Prostate gland (tissue), 2 donors: ENCODE measurements at regions not wholly inside any gene's neighbourhood (a gene's known extent, or its start where the extent isn't known, plus 50 kb on each side); places are given as distances from the start of the nearest gene placed in this dataset.

Source experiments
- DNase-seq: peaks from one replicate; pipeline ENCODE4 v3.0.0-alpha.2; 2019; ENCODE audit warnings: low spot score
- H3K27ac ChIP-seq, 2 donors: fragments of 200-600 bp; sonication (generic); 2 replicates each; pipeline ENCODE4 v1.5.1; 2017 to 2019
- H3K27me3 ChIP-seq: fragments of 200-600 bp; sonication (generic); replicated peaks from 2 replicates; pipeline ENCODE4 v1.5.1; 2019; ENCODE audit not compliant: insufficient read depth
- H3K36me3 ChIP-seq, 2 donors: fragments of 200-600 bp; sonication (generic); 1 replicate in 1 of 2; 2 replicates in 1 of 2; pipeline versions ENCODE4 v1.5.1 to v1.8.1; 2017 to 2019
- H3K4me1 ChIP-seq: fragments of 200-600 bp; sonication (generic); replicated peaks from 2 replicates; pipeline ENCODE4 v1.5.1; 2019
- H3K4me3 ChIP-seq, 2 donors: fragments of 200-600 bp; sonication (generic); 2 replicates each; pipeline ENCODE4 v1.5.1; 2017 to 2019
- H3K9me3 ChIP-seq: fragments of 200-600 bp; sonication (generic); 2 replicates; pipeline ENCODE4 v1.5.1; 2017
- POLR2A ChIP-seq: fragments of 450-650 bp; IDR thresholded peaks from one replicate; pipeline ENCODE4 v1.6.1; 2016; ENCODE audit warnings: antibody characterized with exemption, mild to moderate bottlenecking
- POLR2AphosphoS5 ChIP-seq: sonication (generic); formaldehyde crosslinking; IDR thresholded peaks from one replicate; pipeline ENCODE4 v1.6.1; 2017; ENCODE audit warnings: antibody characterized with exemption
- WGBS: methylation state at CpG from one replicate; pipeline ENCODE4 v1.1.5; 2018; 5-methylcytosine and 5-hydroxymethylcytosine counted together
- intact Hi-C: fragments of 100-400 bp; cut with DNase I; formaldehyde crosslinking; loops from one replicate; pipeline ENCODE4 v1.14.2; 2022
- TF ChIP-seq, protein P1 (sequence below), 4 experiments: fragments of 200-600 bp in 2 of 4; fragments of 450-650 bp in 2 of 4; sonication (generic) in 2 of 4; IDR thresholded peaks; 1 replicate in 3 of 4; 2 replicates in 1 of 4; pipeline ENCODE4 v1.5.1; 2016 to 2019; ENCODE audit warnings: antibody characterized with exemption in 4 of 4, mild to moderate bottlenecking in 2 of 4, moderate library complexity in 2 of 4

- Histone ChIP-seq H3K9me3 (no peaks in the 10 kb centered on the region), H3K27ac (no peak overlapping the region), H3K4me3 (no peak overlapping the region), H3K27me3 (no peaks in the 10 kb centered on the region), H3K36me3 (no peaks in the 10 kb centered on the region), H3K4me1 (no peaks in the 10 kb centered on the region)
- no peak for DNase-seq
- intact Hi-C loops: no loop called here
- TF ChIP-seq POLR2AphosphoS5: no peak
- TF ChIP-seq, protein P1, sequence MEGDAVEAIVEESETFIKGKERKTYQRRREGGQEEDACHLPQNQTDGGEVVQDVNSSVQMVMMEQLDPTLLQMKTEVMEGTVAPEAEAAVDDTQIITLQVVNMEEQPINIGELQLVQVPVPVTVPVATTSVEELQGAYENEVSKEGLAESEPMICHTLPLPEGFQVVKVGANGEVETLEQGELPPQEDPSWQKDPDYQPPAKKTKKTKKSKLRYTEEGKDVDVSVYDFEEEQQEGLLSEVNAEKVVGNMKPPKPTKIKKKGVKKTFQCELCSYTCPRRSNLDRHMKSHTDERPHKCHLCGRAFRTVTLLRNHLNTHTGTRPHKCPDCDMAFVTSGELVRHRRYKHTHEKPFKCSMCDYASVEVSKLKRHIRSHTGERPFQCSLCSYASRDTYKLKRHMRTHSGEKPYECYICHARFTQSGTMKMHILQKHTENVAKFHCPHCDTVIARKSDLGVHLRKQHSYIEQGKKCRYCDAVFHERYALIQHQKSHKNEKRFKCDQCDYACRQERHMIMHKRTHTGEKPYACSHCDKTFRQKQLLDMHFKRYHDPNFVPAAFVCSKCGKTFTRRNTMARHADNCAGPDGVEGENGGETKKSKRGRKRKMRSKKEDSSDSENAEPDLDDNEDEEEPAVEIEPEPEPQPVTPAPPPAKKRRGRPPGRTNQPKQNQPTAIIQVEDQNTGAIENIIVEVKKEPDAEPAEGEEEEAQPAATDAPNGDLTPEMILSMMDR (IDR thresholded peaks at IDR 0.05): no peak
- WGBS: 100% methylated on average over 1 of the region's 1 CpG
Observed at GRCh38 chr2:58631986-58632385, 390.9 kb upstream of the FANCL start.

- Histone ChIP-seq H3K4me3 (no peak overlapping the region), H3K36me3 (no peaks in the 10 kb centered on the region), H3K4me1 (no peaks in the 10 kb centered on the region), H3K27me3 (no peaks in the 10 kb centered on the region), H3K27ac (no peak overlapping the region), H3K9me3 (no peaks in the 10 kb centered on the region)
- TF ChIP-seq, protein P1 (IDR thresholded peaks at IDR 0.05): no peak
- no peak for TF ChIP-seq POLR2AphosphoS5
- no peak for TF ChIP-seq POLR2A
- WGBS: 70% methylated on average over 4 of the region's 4 CpGs
- intact Hi-C loops: no loop called here
- DNase-seq: no peak
Observed at GRCh38 chr2:58629545-58630119, 388.5 kb upstream of the FANCL start.

DNA sequence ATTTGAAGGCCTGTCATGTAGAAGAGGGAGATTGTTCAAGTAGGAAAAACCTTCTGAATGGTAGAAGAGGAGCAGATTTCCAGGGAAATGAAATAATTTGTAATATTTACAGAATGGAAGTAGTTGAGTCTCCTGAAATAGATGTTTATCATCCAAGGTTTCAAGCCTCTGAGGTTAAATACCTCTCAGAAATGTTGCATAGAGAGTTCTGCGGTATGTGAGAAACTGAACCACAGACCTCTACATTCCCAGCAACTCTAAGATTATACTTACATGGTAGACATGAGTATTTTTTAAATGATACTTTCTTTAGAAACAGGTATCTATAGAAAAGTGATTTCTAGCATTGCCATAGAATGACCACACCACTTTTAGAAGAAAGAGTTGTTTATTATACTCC is 379.8 kb upstream of the FANCL start:
- Histone ChIP-seq H3K27me3 (no peaks in the 10 kb centered on the region), H3K4me3 (no peak overlapping the region), H3K36me3 (no peaks in the 10 kb centered on the region), H3K4me1 (no peaks in the 10 kb centered on the region), H3K27ac (no peak overlapping the region), H3K9me3 (no peaks in the 10 kb centered on the region)
- intact Hi-C loops: no loop called here
- 93% methylated on average over 1 of the region's 1 CpG for WGBS
- TF ChIP-seq, protein P1 (IDR thresholded peaks at IDR 0.05): no peak
- TF ChIP-seq POLR2AphosphoS5 (no peak), POLR2A (no peak)
- DNase-seq: no peak

DNA sequence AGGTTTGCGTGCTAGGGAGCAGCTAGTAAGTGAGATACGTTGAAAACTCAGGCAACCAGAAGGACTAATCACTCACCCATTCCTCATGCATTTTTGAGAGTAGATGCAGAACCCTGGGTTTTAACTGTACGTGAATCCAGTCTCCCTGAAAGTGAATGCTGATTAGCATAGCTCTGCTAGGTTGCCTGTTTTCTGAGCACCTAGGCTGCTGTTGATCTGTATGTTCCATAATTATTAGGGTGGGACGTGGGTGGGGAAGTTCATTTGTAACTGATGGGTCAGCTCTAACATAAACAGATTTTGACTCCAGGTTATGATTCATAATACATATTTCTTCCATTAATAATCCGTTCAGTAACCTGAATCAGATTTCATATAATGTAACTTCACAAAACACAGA is 379.0 kb upstream of the FANCL start:
- Histone ChIP-seq H3K27ac (no peak overlapping the region), H3K9me3 (no peaks in the 10 kb centered on the region), H3K4me3 (no peak overlapping the region), H3K36me3 (no peaks in the 10 kb centered on the region), H3K27me3 (no peaks in the 10 kb centered on the region), H3K4me1 (no peaks in the 10 kb centered on the region)
- no peak for DNase-seq
- intact Hi-C loops: no loop called here
- WGBS: 73% methylated on average over 5 of the region's 5 CpGs
- TF ChIP-seq POLR2A: no peak
- no peak for TF ChIP-seq POLR2AphosphoS5
- TF ChIP-seq, protein P1 (IDR thresholded peaks at IDR 0.05): no peak

DNA sequence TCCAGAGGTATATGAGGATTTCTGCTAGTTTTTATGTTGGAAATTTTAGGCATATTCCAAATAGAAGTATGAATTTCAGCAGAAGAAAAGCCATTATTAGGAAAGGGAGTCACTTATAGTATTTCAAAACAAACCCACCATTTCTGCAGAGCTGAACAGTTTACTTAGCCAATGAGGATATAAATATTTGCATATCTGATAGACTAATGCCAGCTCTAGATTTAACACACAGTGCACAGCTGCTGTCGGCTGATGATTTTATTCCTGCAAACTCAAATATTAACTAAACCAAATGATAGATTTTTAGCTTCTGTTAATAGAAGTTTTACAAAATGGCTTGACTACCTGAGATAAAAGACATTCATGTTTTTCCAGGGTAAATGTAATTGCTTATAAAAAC is 375.8 kb upstream of the FANCL start:
- TF ChIP-seq POLR2A (no peak), POLR2AphosphoS5 (no peak)
- Histone ChIP-seq H3K27me3 (no peaks in the 10 kb centered on the region), H3K4me1 (peaks cover 5% of the 10 kb centered on the region), H3K36me3 (no peaks in the 10 kb centered on the region), H3K9me3 (no peaks in the 10 kb centered on the region), H3K4me3 (no peak overlapping the region), H3K27ac (no peak overlapping the region)
- no peak for DNase-seq
- intact Hi-C loops: no loop called here
- 28% methylated on average over 1 of the region's 1 CpG for WGBS
